ENCODE measurements at regions not wholly inside any gene's neighbourhood (a gene's known extent, or its start where the extent isn't known, plus 50 kb on each side); places are given as distances from the start of the nearest gene placed in this dataset.

- no peak for TF ChIP-seq CTCF (IDR thresholded peaks at IDR 0.05; ENCODE audit: low read depth, low read length, poor library complexity, severe bottlenecking)
- TF ChIP-seq EZH2phosphoT487 (IDR thresholded peaks at IDR 0.05; ENCODE audit: borderline replicate concordance, low read length): no peak
Measured at GRCh38 chr1:29966526-29967045, 730.3 kb downstream of the PTPRU start.
